ENCODE measurements at regions not wholly inside any gene's neighbourhood (a gene's known extent, or its start where the extent isn't known, plus 50 kb on each side); places are given as distances from the start of the nearest gene placed in this dataset.
"Not testable (repeated sequence)": the region's sequence is repeated elsewhere in the genome, so short reads cannot be mapped to it uniquely, and the experiment has no call there.

DNA sequence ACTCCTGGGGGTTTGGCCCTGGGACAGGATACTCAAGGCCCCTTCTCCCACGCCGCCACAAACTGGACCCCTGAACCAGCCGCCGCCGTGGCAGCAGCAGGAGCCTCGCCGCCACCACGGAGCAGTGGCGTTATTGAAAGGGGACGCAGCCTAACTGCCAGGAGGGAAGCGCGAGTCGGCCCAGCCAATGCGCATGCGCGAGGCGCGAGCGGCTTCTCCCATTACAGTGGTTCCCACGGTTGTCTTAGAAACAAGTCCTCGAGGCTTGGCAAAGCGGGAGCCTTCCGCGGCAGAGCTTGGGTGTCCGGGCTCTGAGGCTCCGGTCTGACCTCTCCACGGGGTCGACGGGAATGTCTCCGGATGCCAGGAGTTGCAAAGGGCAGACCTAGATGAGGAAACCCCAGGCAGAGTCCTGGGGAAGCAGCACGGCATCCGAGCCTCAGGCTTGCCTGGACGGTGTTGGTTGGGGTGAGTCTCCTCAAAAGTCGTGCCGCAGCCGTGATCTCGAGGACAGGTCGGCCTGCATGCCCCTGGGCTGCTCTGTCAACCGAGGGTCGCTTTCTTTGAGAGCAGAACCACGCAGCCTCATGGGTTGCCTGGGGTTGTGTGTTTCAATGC lies 360.6 kb upstream of the ZNF337 start:
- H3K27me3 ChIP-seq, H3K9me3 ChIP-seq, DNase-seq, H3K36me3 ChIP-seq, H3K4me3 ChIP-seq: not testable (repeated sequence)

DNA sequence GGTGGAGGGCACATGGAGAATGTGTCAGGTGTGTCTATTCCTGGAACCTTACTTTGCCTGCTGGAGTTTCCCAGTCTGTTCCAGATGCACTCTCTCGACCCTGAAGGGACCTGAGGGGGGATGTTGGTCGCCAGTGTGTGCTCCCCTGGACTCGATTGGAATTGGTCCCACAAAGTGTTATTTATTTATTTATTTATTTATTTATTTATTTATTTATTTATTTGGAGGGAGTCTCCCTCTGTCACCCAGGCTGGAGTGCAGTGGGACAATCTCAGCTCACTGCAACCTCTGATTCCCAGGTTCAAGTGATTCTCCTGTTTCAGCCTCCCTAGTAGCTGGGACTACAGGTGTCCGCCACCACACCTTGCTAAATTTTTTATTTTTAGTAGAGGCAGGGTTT lies 329.1 kb upstream of the ZNF337 start:
- not testable (repeated sequence) for H3K36me3 ChIP-seq, DNase-seq, H3K9me3 ChIP-seq, H3K27me3 ChIP-seq, H3K4me3 ChIP-seq

- DNase-seq, H3K36me3 ChIP-seq, H3K27me3 ChIP-seq, H3K9me3 ChIP-seq: not testable (repeated sequence)
- peak overlapping the region; percentile 60 for H3K4me3 ChIP-seq
Measured at GRCh38 chr20:26010942-26011276, 314.3 kb upstream of the ZNF337 start.

DNA sequence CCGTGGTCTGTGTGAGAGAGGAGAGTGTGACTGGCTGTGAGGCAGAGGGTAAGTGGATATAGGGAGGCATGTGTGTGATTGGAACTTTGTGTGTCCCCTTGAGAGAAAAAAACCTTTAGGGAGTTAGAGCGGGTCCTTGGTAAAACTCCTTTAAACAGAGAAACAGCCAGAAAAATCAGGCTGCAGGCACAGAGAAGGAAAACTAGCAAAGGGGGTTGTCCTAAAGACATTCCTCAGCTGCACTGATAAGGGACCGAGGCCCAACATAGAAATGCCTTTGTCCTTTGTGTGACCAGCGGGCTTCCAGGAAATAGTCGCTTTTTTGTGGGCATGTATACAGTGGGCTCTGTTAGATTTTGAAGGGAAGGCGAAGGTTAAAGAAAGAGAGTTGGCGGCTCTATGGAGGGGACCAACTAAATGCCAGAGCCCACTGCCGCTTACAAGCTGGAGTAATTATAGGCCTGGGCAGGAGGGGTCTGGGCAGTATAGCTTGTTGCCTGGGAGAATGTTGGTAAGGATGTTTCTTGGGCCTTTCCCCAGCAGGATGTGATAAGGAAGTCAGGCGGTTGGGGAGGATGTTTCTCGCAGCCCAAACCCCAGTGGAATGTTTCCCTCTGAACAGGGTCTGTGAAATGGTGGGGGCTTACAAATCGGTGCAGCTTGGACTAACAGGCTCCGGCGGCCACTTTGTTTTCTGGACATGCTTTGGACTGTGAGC lies 313.7 kb upstream of the ZNF337 start:
- H3K4me3 ChIP-seq: peak overlapping the region; percentile 60
- peak; percentile 19 for DNase-seq
- not testable (repeated sequence) for H3K27me3 ChIP-seq, H3K36me3 ChIP-seq, H3K9me3 ChIP-seq

DNA sequence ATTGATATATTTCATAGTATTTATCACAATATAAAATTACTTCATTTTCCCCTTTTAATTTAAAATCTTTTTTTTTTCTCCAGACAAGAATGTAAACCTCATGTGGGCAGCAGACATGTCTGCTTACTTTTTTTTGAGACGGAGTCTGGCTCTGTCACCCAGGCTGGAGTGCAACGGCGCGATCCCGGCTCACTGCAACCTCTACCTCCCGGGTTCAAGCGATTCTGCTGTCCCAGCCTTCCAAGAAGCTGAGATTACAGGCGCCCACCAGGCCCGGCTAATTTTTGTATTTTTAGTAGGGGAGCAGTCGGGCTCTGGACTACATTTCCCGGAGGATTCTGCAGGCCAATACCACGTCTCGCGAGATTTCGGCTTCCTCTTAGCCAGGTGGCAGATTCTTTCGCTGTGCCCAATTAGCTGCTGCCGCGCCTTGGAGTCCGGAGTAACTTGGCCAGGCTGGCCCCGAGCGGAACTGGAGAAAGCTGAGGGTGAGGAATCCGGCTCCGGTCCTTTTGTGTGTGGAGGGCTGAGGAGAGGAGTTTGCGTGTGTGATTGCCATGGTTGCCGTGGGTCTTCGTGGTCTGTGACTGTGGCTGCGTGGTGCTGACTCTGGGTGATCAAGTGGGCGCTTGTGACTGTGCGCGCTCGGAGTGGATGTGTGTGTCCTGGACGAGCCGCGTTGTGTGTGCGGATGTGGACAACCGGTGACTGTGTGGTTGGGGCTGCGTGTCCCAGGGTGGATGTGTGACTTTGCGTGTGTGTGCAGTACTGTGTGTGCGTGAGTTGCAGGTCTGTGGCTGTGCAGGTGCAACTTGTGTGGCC lies 313.0 kb upstream of the ZNF337 start:
- H3K36me3 ChIP-seq, H3K27me3 ChIP-seq, H3K9me3 ChIP-seq: not testable (repeated sequence)
- peak; percentile 84 for DNase-seq
- H3K4me3 ChIP-seq: peak overlapping the region; percentile 60

GRCh38 chr20:26008026-26008425 lies 311.4 kb upstream of the ZNF337 start:
- not testable (repeated sequence) for DNase-seq, H3K27me3 ChIP-seq, H3K4me3 ChIP-seq, H3K9me3 ChIP-seq, H3K36me3 ChIP-seq

DNA sequence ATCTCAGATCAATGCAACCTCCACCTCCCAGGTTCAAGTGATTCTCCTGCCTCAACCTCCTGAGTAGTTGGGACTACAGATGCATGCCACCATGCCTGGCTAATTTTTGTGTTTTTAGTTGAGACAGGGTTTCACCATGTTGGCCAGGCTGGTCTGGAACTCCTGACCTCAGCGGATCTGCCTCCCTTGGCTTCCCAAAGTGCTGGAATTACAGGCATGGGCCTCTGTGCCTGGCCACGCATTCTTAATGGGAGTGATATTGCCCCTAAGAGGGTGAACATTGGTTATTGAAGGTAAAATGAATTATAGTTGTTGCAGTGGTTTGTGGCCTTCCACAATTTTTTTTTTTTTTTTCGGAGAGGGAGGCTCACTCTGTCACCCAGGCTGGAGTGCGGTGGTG lies 309.5 kb upstream of the ZNF337 start:
- not testable (repeated sequence) for H3K36me3 ChIP-seq, H3K9me3 ChIP-seq, H3K4me3 ChIP-seq, H3K27me3 ChIP-seq, DNase-seq

GRCh38 chr20:26003959-26004358 lies 307.3 kb upstream of the ZNF337 start:
- not testable (repeated sequence) for H3K27me3 ChIP-seq, DNase-seq, H3K36me3 ChIP-seq, H3K4me3 ChIP-seq, H3K9me3 ChIP-seq

GRCh38 chr20:25997367-25998038 lies 300.9 kb upstream of the ZNF337 start:
- H3K36me3 ChIP-seq, DNase-seq, H3K4me3 ChIP-seq, H3K27me3 ChIP-seq, H3K9me3 ChIP-seq: not testable (repeated sequence)

DNA sequence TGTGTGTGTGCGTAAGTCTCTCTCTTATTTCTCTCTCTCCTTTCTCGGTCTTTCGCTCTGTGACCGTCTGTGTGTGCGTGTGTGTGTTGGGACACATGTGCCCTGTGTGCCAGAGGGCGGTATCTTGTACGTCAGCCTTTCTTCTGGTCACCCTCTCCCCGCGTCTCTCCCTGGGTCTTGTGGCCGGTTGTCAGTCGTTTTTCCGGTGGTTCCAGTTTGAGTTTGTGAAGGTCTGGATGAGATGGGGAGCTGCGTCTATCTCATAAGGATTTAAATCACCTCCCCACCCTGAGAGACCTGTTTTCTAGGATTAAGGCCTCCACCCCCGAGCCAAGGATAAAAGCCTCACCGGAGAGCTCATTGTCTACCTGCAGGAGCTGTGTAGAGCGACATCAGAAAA lies 295.5 kb upstream of the ZNF337 start:
- H3K4me3 ChIP-seq: no peak overlapping the region
- H3K27me3 ChIP-seq: no peaks in the 10 kb centered on the region
- DNase-seq: no peak
- H3K36me3 ChIP-seq: no peaks in the 10 kb centered on the region
- no peaks in the 10 kb centered on the region for H3K9me3 ChIP-seq

GRCh38 chr20:25991756-25992130 lies 295.1 kb upstream of the ZNF337 start:
- H3K36me3 ChIP-seq: no peaks in the 10 kb centered on the region
- no peaks in the 10 kb centered on the region for H3K27me3 ChIP-seq
- DNase-seq: no peak
- H3K9me3 ChIP-seq: no peaks in the 10 kb centered on the region
- H3K4me3 ChIP-seq: no peak overlapping the region

DNA sequence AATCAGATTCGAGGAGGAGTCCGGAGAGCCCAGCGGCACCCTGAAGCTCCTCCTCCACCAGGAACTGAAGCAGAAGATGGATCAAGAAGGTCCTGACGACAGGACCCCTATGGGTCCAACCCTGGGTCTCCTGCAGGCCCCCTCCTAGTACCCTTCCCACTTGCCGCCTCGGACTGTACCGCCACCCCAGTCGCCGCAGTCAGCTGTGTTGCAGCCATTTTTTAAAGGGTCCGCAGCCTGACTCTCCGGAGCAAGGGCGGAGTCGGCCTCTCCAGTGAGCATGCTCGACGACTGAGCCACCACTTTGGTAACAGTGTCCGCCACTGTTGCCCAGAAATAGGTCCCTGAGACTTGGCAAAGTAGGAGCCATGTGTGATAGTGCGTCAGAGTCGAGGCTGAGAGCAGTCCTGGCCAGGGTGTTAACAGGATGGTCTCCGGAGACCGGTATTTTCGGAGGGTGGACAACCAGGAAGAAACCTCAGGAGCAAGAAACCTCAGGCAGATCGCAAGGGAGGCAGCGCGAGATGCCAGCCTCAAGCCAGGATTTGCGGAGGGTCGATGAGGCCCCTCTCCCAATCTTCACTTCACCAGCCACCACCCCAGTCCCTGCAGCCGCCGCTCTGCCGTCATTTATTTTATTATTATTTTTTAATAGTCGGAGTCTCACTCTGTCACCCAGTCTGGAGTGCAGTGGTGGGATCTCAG lies 294.6 kb upstream of the ZNF337 start:
- DNase-seq: no peak

GRCh38 chr20:25989686-25990085 lies 293.0 kb upstream of the ZNF337 start:
- H3K9me3 ChIP-seq, H3K27me3 ChIP-seq, H3K4me3 ChIP-seq, H3K36me3 ChIP-seq, DNase-seq: not testable (repeated sequence)

More for the DNA sequence above, 294.6 kb upstream of the ZNF337 start:
- no peaks in the 10 kb centered on the region for H3K9me3 ChIP-seq
- H3K36me3 ChIP-seq: no peaks in the 10 kb centered on the region
- H3K4me3 ChIP-seq: no peak overlapping the region
- H3K27me3 ChIP-seq: no peaks in the 10 kb centered on the region

DNA sequence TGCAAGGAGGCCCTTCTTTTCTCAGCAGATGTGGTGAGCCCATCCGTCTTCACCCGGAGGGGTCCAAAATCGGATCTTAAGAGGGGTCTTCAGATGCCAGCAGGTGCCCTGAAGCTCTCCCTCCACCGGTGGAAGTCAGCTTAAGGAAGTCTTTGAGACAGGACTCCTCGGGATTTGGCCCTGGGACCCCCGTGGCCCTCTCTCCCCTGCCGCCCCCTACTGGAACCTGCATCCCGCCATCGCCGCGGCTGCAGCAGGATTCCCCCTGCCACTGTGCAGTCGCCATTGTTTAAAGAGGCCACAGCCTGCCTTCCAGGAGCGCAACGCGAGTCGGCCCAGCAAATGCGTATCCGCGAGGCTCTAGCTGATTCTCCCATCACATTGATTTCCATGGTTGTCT lies 292.5 kb upstream of the ZNF337 start:
- H3K36me3 ChIP-seq: no peaks in the 10 kb centered on the region
- H3K4me3 ChIP-seq: no peak overlapping the region
- DNase-seq: no peak
- no peaks in the 10 kb centered on the region for H3K9me3 ChIP-seq
- H3K27me3 ChIP-seq: no peaks in the 10 kb centered on the region

GRCh38 chr20:25987928-25988560 lies 291.4 kb upstream of the ZNF337 start:
- H3K9me3 ChIP-seq, H3K4me3 ChIP-seq, DNase-seq, H3K36me3 ChIP-seq, H3K27me3 ChIP-seq: not testable (repeated sequence)

DNA sequence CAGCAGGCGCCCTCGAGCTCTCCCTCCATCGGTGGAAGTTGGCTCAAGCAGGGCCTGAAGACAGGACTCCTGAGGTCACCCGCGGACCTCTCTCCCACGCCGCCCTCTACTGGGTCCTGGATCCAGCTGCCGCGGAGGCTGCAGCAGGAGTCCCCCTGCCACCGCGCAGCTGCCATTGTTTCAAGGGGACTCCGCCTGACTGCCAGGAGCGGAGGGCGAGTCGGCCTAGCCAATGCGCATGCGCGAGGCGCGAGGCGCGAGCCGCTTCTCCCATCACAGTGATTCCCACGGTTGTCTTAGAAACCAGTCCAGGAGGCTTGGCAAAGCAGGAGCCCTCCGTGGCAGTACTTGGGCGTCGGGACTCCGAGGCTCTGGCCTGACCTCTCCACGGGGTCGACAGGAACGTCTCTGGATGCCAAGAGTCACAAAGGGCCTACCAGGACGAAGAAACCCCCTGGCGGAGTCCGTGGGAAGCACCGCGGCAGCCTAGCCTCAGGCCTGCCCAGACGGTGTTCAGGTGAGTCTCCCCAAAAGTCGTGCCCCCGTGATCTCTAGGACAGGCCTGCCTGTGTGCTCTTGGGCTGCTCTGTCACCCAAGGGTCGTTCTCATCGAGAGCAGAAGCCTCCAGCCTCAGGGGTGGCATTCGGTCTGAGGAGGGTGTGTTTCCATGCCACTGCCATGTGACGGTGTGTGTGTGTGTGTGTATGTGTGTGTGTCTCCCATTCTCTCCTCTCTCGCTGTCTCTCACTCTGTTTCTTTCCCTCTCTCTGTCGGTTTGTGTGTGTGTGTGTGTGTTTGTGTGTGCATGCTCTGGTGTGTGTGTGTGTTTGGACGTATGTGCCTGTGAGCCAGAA lies 290.6 kb upstream of the ZNF337 start:
- no peaks in the 10 kb centered on the region for H3K27me3 ChIP-seq
- DNase-seq: no peak
- no peaks in the 10 kb centered on the region for H3K36me3 ChIP-seq
- H3K9me3 ChIP-seq: no peaks in the 10 kb centered on the region
- H3K4me3 ChIP-seq: no peak overlapping the region
